HG03558 (cell line): ENCODE measurements at regions not wholly inside any gene's neighbourhood (a gene's known extent, or its start where the extent isn't known, plus 50 kb on each side); places are given as distances from the start of the nearest gene placed in this dataset.

Experiments
- ATAC-seq: cut with Tn5 transposase; IDR thresholded peaks from one replicate; pipeline ENCODE4 v1.9.1; 2021; ENCODE audit warnings: moderate number of reproducible peaks; ENCODE audit not compliant: unreplicated experiment; ENCODE audit errors: extremely low read depth

GRCh38 chr12:124435806-124436345 is 131.5 kb downstream of the NCOR2 start:
- ATAC-seq = no peak

- ATAC-seq = no peak
These were observed 132.2 kb downstream of the NCOR2 start for GRCh38 chr12:124434951-124435805.

GRCh38 chr12:124434354-124434753 is 133.1 kb downstream of the NCOR2 start:
- no peak for ATAC-seq

GRCh38 chr12:124433879-124434278 is 133.5 kb downstream of the NCOR2 start:
- no peak for ATAC-seq

GRCh38 chr12:124433147-124433874 is 134.1 kb downstream of the NCOR2 start:
- ATAC-seq = no peak

GRCh38 chr12:124432376-124432775 is 135.0 kb downstream of the NCOR2 start:
- no peak for ATAC-seq

- ATAC-seq = no peak
These were observed 135.4 kb downstream of the NCOR2 start for GRCh38 chr12:124431971-124432370.

GRCh38 chr12:124430491-124430890 is 135.6 kb downstream of the RFLNA start:
- ATAC-seq = no peak

GRCh38 chr12:124429535-124429934 is 134.6 kb downstream of the RFLNA start:
- no peak for ATAC-seq

- no peak for ATAC-seq
These were observed 133.9 kb downstream of the RFLNA start for GRCh38 chr12:124428792-124429281.

GRCh38 chr12:124428136-124428791 is 133.4 kb downstream of the RFLNA start:
- ATAC-seq = no peak

- ATAC-seq = no peak
These were observed 132.0 kb downstream of the RFLNA start for GRCh38 chr12:124426594-124427555.

GRCh38 chr12:124425667-124426066 is 130.8 kb downstream of the RFLNA start:
- ATAC-seq = no peak

GRCh38 chr12:124424516-124424905 is 129.6 kb downstream of the RFLNA start:
- no peak for ATAC-seq

- ATAC-seq = no peak
These were observed 129.0 kb downstream of the RFLNA start for GRCh38 chr12:124423761-124424515.

- ATAC-seq = no peak
These were observed 128.0 kb downstream of the RFLNA start for GRCh38 chr12:124422570-124423523.

GRCh38 chr12:124422142-124422569 is 127.3 kb downstream of the RFLNA start:
- no peak for ATAC-seq
